Spleen (tissue), 11 donors: ENCODE measurements at regions not wholly inside any gene's neighbourhood (a gene's known extent, or its start where the extent isn't known, plus 50 kb on each side); places are given as distances from the start of the nearest gene placed in this dataset.

ENCODE experiments used
- DNase-seq: peaks from one replicate; pipeline ENCODE4 v3.0.0-alpha.2; 2020
- H3K27ac ChIP-seq, 8 donors: fragments of 200-600 bp; sonication (generic) in 7 of 8; 1 replicate in 4 of 8; 2 replicates in 4 of 8; pipeline versions ENCODE4 v1.5.0 to v1.8.0; 2016 to 2021; ENCODE audit warnings: inconsistent platforms in 4 of 8, mild to moderate bottlenecking in 4 of 8, moderate library complexity in 1 of 8
- H3K27me3 ChIP-seq, 7 donors: fragments of 200-600 bp; sonication (generic) in 6 of 7; replicated peaks in 1 of 7; 1 replicate in 4 of 7; 2 replicates in 3 of 7; pipeline versions ENCODE4 v1.5.0 to v1.8.0; 2016 to 2021; ENCODE audit warnings: inconsistent platforms in 3 of 7, mild to moderate bottlenecking in 1 of 7
- H3K36me3 ChIP-seq, 6 donors: fragments of 200-600 bp; sonication (generic) in 5 of 6; 1 replicate in 4 of 6; 2 replicates in 2 of 6; pipeline versions ENCODE4 v1.5.0 to v1.8.0; 2016 to 2021; ENCODE audit warnings: inconsistent platforms in 2 of 6
- H3K4me1 ChIP-seq, 6 donors: fragments of 200-600 bp; sonication (generic) in 5 of 6; 1 replicate in 3 of 6; 2 replicates in 3 of 6; pipeline versions ENCODE4 v1.5.0 to v1.8.0; 2016 to 2021; ENCODE audit warnings: inconsistent platforms in 3 of 6
- H3K4me3 ChIP-seq, 8 donors: fragments of 200-600 bp; sonication (generic) in 7 of 8; 1 replicate in 4 of 8; 2 replicates in 4 of 8; pipeline versions ENCODE4 v1.5.0 to v1.8.0; 2016 to 2021; ENCODE audit warnings: inconsistent platforms in 4 of 8, mild to moderate bottlenecking in 4 of 8, moderate library complexity in 2 of 8
- H3K9me3 ChIP-seq, 8 donors: fragments of 200-600 bp; sonication (generic) in 7 of 8; 1 replicate in 4 of 8; 2 replicates in 4 of 8; pipeline versions ENCODE4 v1.5.0 to v1.8.0; 2016 to 2021; ENCODE audit warnings: inconsistent platforms in 4 of 8
- CTCF ChIP-seq, 11 experiments: fragments of 200-600 bp in 7 of 11; fragments of 450-650 bp in 4 of 11; sonication (generic) in 4 of 11; IDR thresholded peaks in 8 of 11; conservative IDR thresholded peaks in 3 of 11; 1 replicate in 7 of 11; 2 replicates in 4 of 11; pipeline versions ENCODE4 v1.4.0 to v1.8.0; 2016 to 2021; ENCODE audit warnings: antibody characterized with exemption in 11 of 11, inconsistent platforms in 4 of 11, mild to moderate bottlenecking in 1 of 11
- POLR2A ChIP-seq, 3 donors: fragments of 450-650 bp; IDR thresholded peaks; one replicate each; pipeline ENCODE4 v1.5.1; 2017; ENCODE audit warnings: antibody characterized with exemption in 3 of 3, mild to moderate bottlenecking in 1 of 3
- POLR2AphosphoS5 ChIP-seq, 3 donors: sonication (generic); formaldehyde crosslinking; IDR thresholded peaks; one replicate each; pipeline ENCODE4 v1.5.1; 2017; ENCODE audit warnings: antibody characterized with exemption in 3 of 3
- WGBS, 5 donors: extraction: QIAGEN DNeasy Blood & Tissue Kit in 3 of 5; methylation state at CpG; one replicate each; pipeline versions ENCODE4 v1.1.5 to v1.1.7; 2013 to 2018; 5-methylcytosine and 5-hydroxymethylcytosine counted together
- intact Hi-C: fragments of 100-400 bp; cut with DNase I; formaldehyde crosslinking; loops from one replicate; pipeline ENCODE4 v1.15.0; 2023; ENCODE audit warnings: low total_unique reads
- donor health status: healthy with polysubstance abuse.
- donor health status: DM: no; HTN: no; CAD: no; lungs with moderate emphysema.
- donor health status: DM: no; HTN: no; CAD: no.
- donor health status: Bipolar disorder and iron deficiency.
- donor health status: healthy.
- donor health status: DM: no; HTN: no; CAD: no.
- donor health status: DM: yes; HTN: yes; CAD: no.

DNA sequence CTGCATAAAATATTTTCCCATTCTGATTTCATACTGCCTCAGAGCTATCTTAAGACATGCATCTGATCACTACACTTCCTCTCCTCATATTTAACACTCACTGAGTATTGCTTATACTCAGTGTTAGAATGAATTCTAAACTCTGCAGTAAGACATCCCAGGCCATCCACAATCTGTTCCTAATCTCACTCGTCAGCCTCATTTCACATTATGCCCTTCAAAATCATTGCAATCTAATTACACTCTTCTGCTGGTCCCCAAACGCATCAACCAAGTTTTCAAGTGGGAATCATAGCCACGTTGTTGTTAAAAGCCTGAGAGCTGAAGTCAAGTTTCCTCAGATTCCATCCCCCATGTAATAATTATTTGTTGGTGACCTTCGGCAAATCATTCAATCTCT is 1177.9 kb downstream of the ARAP2 start:
- intact Hi-C loops = no loop called here
- no peaks in the 10 kb centered on the region for H3K4me1 ChIP-seq
- no peak for TF ChIP-seq POLR2A (IDR thresholded peaks at IDR 0.05)
- no peak for TF ChIP-seq CTCF (IDR thresholded peaks at IDR 0.05 in 8 of 11, conservative IDR thresholded peaks at IDR 0.05 in 3 of 11)
- no peak for TF ChIP-seq POLR2AphosphoS5 (IDR thresholded peaks at IDR 0.05)
- H3K36me3 ChIP-seq = no peaks in the 10 kb centered on the region
- 65 to 83% (median 81%) methylated on average over 4 of the region's 4 CpGs for WGBS, 5 donors
- no peaks in the 10 kb centered on the region for H3K27me3 ChIP-seq
- H3K27ac ChIP-seq = no peak overlapping the region
- no peak for DNase-seq
- peaks cover 0 to 3% (median 0%) of the 10 kb centered on the region in 8 donors for H3K9me3 ChIP-seq
- no peak overlapping the region for H3K4me3 ChIP-seq

GRCh38 chr4:35080799-35081198 is 1163.5 kb downstream of the ARAP2 start:
- no peak for TF ChIP-seq POLR2A (IDR thresholded peaks at IDR 0.05)
- TF ChIP-seq CTCF (IDR thresholded peaks at IDR 0.05 in 8 of 11, conservative IDR thresholded peaks at IDR 0.05 in 3 of 11) = no peak
- TF ChIP-seq POLR2AphosphoS5 (IDR thresholded peaks at IDR 0.05) = no peak
- Histone ChIP-seq H3K27me3 (no peaks in the 10 kb centered on the region), H3K4me1 (no peaks in the 10 kb centered on the region), H3K9me3 (peaks cover 0 to 4% (median 0%) of the 10 kb centered on the region in 8 donors), H3K4me3 (no peak overlapping the region), H3K36me3 (no peaks in the 10 kb centered on the region), H3K27ac (no peak overlapping the region)
- DNase-seq = no peak
- WGBS, 5 donors = 66 to 82% (median 76%) methylated on average over 1 of the region's 1 CpG
- intact Hi-C loops = no loop called here

GRCh38 chr4:35087218-35087617 is 1157.1 kb downstream of the ARAP2 start:
- no peaks in the 10 kb centered on the region for H3K27me3 ChIP-seq

GRCh38 chr4:35100932-35101331 is 1143.4 kb downstream of the ARAP2 start:
- TF ChIP-seq POLR2AphosphoS5 (IDR thresholded peaks at IDR 0.05) = no peak
- intact Hi-C loops = no loop called here
- H3K27me3 ChIP-seq = no peaks in the 10 kb centered on the region
- H3K4me1 ChIP-seq = no peaks in the 10 kb centered on the region
- peaks cover 0 to 9% (median 0%) of the 10 kb centered on the region in 8 donors for H3K9me3 ChIP-seq
- H3K36me3 ChIP-seq = no peaks in the 10 kb centered on the region
- 84 to 94% (median 90%) methylated on average over 8 of the region's 8 CpGs for WGBS, 5 donors
- no peak overlapping the region for H3K4me3 ChIP-seq
- no peak for DNase-seq
- no peak overlapping the region for H3K27ac ChIP-seq

More at GRCh38 chr4:35087218-35087617, 1157.1 kb downstream of the ARAP2 start:
- Histone ChIP-seq H3K36me3 (no peaks in the 10 kb centered on the region), H3K9me3 (no peaks in the 10 kb centered on the region), H3K27ac (no peak overlapping the region), H3K4me1 (no peaks in the 10 kb centered on the region), H3K4me3 (no peak overlapping the region)
- no peak for DNase-seq
- intact Hi-C loops = no loop called here
- TF ChIP-seq POLR2AphosphoS5 (IDR thresholded peaks at IDR 0.05) (no peak), POLR2A (IDR thresholded peaks at IDR 0.05) (no peak), CTCF (IDR thresholded peaks at IDR 0.05 in 8 of 11, conservative IDR thresholded peaks at IDR 0.05 in 3 of 11) (no peak)
- WGBS, 5 donors = 65 to 92% (median 90%) methylated on average over 3 of the region's 3 CpGs

- Histone ChIP-seq H3K9me3 (peaks cover 0 to 15% (median 0%) of the 10 kb centered on the region in 8 donors), H3K27ac (no peak overlapping the region), H3K4me3 (no peak overlapping the region), H3K4me1 (no peaks in the 10 kb centered on the region), H3K27me3 (no peaks in the 10 kb centered on the region), H3K36me3 (no peaks in the 10 kb centered on the region)
- WGBS, 5 donors = 85 to 96% (median 91%) methylated on average over 8 of the region's 8 CpGs
- no peak for DNase-seq
- TF ChIP-seq CTCF (IDR thresholded peaks at IDR 0.05 in 8 of 11, conservative IDR thresholded peaks at IDR 0.05 in 3 of 11) (no peak), POLR2A (IDR thresholded peaks at IDR 0.05) (no peak), POLR2AphosphoS5 (IDR thresholded peaks at IDR 0.05) (no peak)
- intact Hi-C loops = no loop called here
Measured at GRCh38 chr4:35102066-35102465, 1142.2 kb downstream of the ARAP2 start.
